Tibial nerve (tissue), 3 donors: ENCODE measurements at regions not wholly inside any gene's neighbourhood (a gene's known extent, or its start where the extent isn't known, plus 50 kb on each side); places are given as distances from the start of the nearest gene placed in this dataset.

Source experiments
- CTCF ChIP-seq, 5 experiments: fragments of 200-600 bp in 3 of 5; fragments of 450-650 bp in 2 of 5; sonication (generic) in 3 of 5; IDR thresholded peaks; one replicate each; pipeline ENCODE4 v1.5.1; 2016 to 2019; ENCODE audit warnings: antibody characterized with exemption in 5 of 5, mild to moderate bottlenecking in 3 of 5, moderate library complexity in 2 of 5
- POLR2A ChIP-seq, 2 donors: fragments of 450-650 bp; IDR thresholded peaks; one replicate each; pipeline ENCODE4 v1.6.1; 2017; ENCODE audit warnings: antibody characterized with exemption in 2 of 2, mild to moderate bottlenecking in 2 of 2, moderate library complexity in 2 of 2

DNA sequence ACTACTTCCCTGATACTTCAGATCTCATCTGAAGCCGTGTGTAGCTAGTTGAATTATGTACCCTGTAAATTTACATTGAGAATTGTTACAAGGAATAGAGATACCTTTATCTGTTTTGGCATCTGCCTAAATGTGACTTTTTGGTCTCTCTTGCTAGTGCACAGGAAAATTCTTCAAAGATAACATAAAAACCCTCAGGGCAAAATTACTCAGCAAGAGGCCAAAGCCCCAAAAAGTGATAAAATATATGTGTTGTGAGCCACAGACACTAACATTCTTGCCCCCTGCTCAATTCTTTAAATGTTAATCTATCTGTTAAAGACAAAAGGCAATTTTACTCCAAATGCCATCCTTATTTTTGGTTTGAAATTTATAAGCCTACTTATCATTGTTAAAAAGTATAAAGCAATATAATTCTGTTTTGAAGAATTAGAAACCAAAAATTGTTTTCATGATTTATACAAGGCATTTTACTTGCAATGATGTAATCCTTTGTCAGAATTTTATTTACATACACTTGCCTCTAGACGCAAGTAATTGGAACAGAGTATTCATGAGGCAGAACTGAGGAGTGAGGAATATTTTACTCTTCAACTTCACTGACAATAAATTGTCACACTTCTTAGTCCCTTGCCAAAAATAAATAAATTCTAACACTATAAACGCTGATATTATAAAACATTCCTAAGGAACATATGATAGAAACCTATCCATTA is 186.2 kb downstream of the EPM2A start:
- TF ChIP-seq POLR2A (IDR thresholded peaks at IDR 0.05) (no peak), CTCF (IDR thresholded peaks at IDR 0.05) (no peak)
